Endodermal cell (in vitro differentiated cells): ENCODE measurements at regions not wholly inside any gene's neighbourhood (a gene's known extent, or its start where the extent isn't known, plus 50 kb on each side); places are given as distances from the start of the nearest gene placed in this dataset.

Experiments used
- DNase-seq: peaks from one replicate; pipeline ENCODE4 v3.0.0-alpha.2; 2017
- H3K27ac ChIP-seq: 2 replicates; pipeline ENCODE4 v1.5.1; 2013; ENCODE audit warnings: mild to moderate bottlenecking, low read depth, low read length, moderate library complexity
- H3K27me3 ChIP-seq: 2 replicates; pipeline ENCODE4 v1.6.1; 2013; ENCODE audit warnings: mild to moderate bottlenecking, low read length, moderate library complexity; ENCODE audit not compliant: insufficient read depth, control insufficient read depth, poor library complexity, severe bottlenecking
- H3K36me3 ChIP-seq: 2 replicates; pipeline ENCODE4 v1.7.0; 2013; ENCODE audit warnings: mild to moderate bottlenecking, low read length, moderate library complexity; ENCODE audit not compliant: control insufficient read depth, insufficient read depth
- H3K4me1 ChIP-seq: one replicate; pipeline ENCODE4 v1.7.0; 2013; ENCODE audit warnings: low read length; ENCODE audit not compliant: control insufficient read depth, insufficient read depth
- H3K4me3 ChIP-seq: 2 replicates; pipeline ENCODE4 v1.5.1; 2013; ENCODE audit warnings: mild to moderate bottlenecking, low read length, moderate library complexity
- H3K9ac ChIP-seq: 2 replicates; pipeline ENCODE4 v1.6.1; 2013; ENCODE audit warnings: mild to moderate bottlenecking, low read length, moderate library complexity; ENCODE audit not compliant: poor library complexity, severe bottlenecking; ENCODE audit errors: extremely low read depth
- H3K9me3 ChIP-seq: 2 replicates; pipeline ENCODE4 v1.6.1; 2013; ENCODE audit warnings: mild to moderate bottlenecking, low read length, moderate library complexity; ENCODE audit not compliant: control insufficient read depth
- H3K27ac Mint-ChIP-seq: 2 replicates; pipeline ENCODE4 v1.8.0; 2020; ENCODE audit warnings: mixed read lengths
- H3K27me3 Mint-ChIP-seq: 2 replicates; pipeline ENCODE4 v1.8.0; 2021; ENCODE audit warnings: mild to moderate bottlenecking, mixed read lengths; ENCODE audit not compliant: insufficient read depth
- H3K36me3 Mint-ChIP-seq: 2 replicates; pipeline ENCODE4 v1.8.0; 2020; ENCODE audit warnings: low read depth, mixed read lengths
- H3K4me1 Mint-ChIP-seq: 2 replicates; pipeline ENCODE4 v1.8.0; 2020; ENCODE audit warnings: mixed read lengths
- H3K4me3 Mint-ChIP-seq: 2 replicates; pipeline ENCODE4 v1.8.0; 2020; ENCODE audit warnings: mild to moderate bottlenecking, moderate library complexity, mixed read lengths
- H3K9me3 Mint-ChIP-seq: 2 replicates; pipeline ENCODE4 v1.8.0; 2020; ENCODE audit warnings: mild to moderate bottlenecking, mixed read lengths
- WGBS, 2 experiments: methylation state at CpG; one replicate each; pipeline versions ENCODE4 v1.1.5 to v1.1.7; 2013; ENCODE audit warnings: missing lambda C conversion rate in 2 of 2, mixed read lengths in 1 of 2; ENCODE audit not compliant: insufficient coverage in 1 of 2, insufficient read length in 1 of 2; 5-methylcytosine and 5-hydroxymethylcytosine counted together
- TF ChIP-seq, protein P1 (sequence below): fragments of 200-600 bp; sonication (generic); conservative IDR thresholded peaks from 2 replicates; pipeline ENCODE4 v1.5.0; 2021; ENCODE audit warnings: antibody characterized with exemption, mild to moderate bottlenecking

DNA sequence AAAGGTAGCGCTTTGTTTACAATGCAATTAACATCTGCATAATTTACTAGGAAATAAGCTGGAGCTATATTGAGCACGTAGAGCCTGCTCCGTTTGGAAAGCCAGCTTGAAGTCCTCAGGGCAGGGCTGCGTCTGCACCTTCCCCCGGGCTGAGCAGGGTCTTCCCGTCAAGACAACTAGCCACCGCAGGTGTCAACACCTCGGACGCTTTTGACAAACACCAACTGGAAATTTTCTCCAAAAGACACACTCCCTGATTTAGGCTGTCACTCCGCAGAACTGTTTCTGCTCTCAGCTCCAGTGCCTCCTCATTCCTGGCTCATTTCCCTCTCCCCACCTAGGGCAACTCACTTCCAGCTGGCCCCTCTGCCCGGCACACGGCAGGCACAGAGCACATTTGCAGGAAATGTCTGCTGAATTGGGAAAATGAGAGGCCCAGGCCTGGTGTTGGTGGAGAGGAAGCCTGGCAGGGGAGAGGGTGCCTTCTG, 170.3 kb downstream of the MAF start:
- no peaks in the 10 kb centered on the region for H3K36me3 ChIP-seq
- H3K9me3 ChIP-seq: peaks cover 12% of the 10 kb centered on the region
- no peak overlapping the region for H3K27ac Mint-ChIP-seq
- no peak overlapping the region for H3K4me3 Mint-ChIP-seq
- no peaks in the 10 kb centered on the region for H3K4me1 ChIP-seq
- H3K9ac ChIP-seq: no peak overlapping the region
- H3K36me3 Mint-ChIP-seq: no peaks in the 10 kb centered on the region
- peaks cover 18% of the 10 kb centered on the region for H3K4me1 Mint-ChIP-seq
- H3K27me3 ChIP-seq: peaks cover 7% of the 10 kb centered on the region
- H3K4me3 ChIP-seq: no peak overlapping the region
- peaks cover 19% of the 10 kb centered on the region for H3K27me3 Mint-ChIP-seq
- no peak for DNase-seq
- H3K27ac ChIP-seq: peak overlapping the region; percentile 41
- peaks cover 1% of the 10 kb centered on the region for H3K9me3 Mint-ChIP-seq
- 92 to 95% methylated on average over 8 to 12 of the region's 12 CpGs for WGBS, 2 experiments
- TF ChIP-seq, protein P1, sequence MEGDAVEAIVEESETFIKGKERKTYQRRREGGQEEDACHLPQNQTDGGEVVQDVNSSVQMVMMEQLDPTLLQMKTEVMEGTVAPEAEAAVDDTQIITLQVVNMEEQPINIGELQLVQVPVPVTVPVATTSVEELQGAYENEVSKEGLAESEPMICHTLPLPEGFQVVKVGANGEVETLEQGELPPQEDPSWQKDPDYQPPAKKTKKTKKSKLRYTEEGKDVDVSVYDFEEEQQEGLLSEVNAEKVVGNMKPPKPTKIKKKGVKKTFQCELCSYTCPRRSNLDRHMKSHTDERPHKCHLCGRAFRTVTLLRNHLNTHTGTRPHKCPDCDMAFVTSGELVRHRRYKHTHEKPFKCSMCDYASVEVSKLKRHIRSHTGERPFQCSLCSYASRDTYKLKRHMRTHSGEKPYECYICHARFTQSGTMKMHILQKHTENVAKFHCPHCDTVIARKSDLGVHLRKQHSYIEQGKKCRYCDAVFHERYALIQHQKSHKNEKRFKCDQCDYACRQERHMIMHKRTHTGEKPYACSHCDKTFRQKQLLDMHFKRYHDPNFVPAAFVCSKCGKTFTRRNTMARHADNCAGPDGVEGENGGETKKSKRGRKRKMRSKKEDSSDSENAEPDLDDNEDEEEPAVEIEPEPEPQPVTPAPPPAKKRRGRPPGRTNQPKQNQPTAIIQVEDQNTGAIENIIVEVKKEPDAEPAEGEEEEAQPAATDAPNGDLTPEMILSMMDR: no peak

DNA sequence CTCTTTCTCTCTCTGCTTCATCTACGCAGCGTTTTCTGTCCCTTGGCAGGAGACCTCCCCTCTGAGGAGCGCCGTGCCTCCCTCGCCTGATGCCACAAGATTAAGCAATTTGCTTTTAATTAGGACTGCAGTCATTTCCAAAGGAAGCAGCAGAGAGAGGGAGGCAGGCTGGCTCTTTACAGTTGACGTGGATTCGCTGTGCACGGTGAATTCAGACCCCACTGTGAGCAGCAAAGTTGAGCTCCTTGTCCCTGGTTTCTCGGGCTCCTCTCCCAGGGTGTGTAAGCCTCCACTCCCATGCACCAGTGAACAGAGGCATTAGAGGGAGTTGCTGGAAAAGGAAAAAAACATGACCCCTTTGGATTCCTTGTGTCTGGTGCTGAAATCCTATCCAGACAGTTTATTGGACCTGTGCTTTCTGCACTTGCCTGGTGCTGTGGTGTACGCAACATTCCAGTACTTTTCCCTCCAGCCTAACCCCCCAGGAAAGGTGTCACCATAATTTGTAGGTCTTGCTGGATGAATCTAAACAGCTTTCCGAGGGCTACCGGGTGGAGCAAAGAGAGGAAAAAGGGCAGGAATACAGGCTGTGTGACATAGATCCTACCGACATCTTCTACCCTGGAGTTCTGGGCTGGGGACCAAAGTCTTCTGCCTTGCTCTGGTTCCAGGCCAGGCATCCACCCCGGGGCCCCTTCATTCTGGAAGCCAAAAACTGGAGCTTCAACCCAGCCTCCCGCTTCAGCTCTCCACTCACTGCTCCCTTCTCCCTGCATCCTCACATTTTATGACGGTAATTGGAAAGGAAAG, 171.0 kb downstream of the MAF start:
- H3K9me3 Mint-ChIP-seq: peaks cover 1% of the 10 kb centered on the region
- H3K4me1 ChIP-seq: no peaks in the 10 kb centered on the region
- H3K9me3 ChIP-seq: peaks cover 12% of the 10 kb centered on the region
- H3K4me3 Mint-ChIP-seq: no peak overlapping the region
- H3K36me3 Mint-ChIP-seq: no peaks in the 10 kb centered on the region
- TF ChIP-seq, protein P1: no peak
- no peak overlapping the region for H3K9ac ChIP-seq
- H3K4me1 Mint-ChIP-seq: peaks cover 18% of the 10 kb centered on the region
- no peaks in the 10 kb centered on the region for H3K36me3 ChIP-seq
- DNase-seq: no peak
- H3K27ac ChIP-seq: peak overlapping the region; percentile 34
- H3K27ac Mint-ChIP-seq: no peak overlapping the region
- peaks cover 19% of the 10 kb centered on the region for H3K27me3 Mint-ChIP-seq
- 89 to 91% methylated on average over 8 to 16 of the region's 16 CpGs for WGBS, 2 experiments
- peaks cover 7% of the 10 kb centered on the region for H3K27me3 ChIP-seq
- no peak overlapping the region for H3K4me3 ChIP-seq

DNA sequence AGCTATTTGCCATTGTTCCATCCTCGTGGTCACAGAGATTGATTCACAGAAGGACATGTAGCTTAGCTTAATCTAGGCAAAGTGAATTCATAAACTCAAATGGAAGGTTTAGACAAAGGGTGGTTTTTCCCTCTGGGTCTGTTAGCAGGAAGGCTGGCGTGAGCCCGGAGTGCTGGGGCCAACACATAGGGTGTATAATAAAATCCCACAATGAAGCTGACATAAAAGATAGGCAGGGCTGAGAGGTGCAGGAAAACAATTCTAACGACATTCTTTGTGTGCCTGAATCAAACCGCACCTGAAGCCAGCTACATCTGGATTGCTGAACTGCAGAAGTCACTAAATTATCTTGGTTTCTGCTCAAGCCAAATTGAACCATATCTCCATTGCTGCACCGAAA, 173.9 kb downstream of the MAF start:
- Histone ChIP-seq H3K9me3 (no peaks in the 10 kb centered on the region), H3K4me1 (no peaks in the 10 kb centered on the region), H3K27ac (no peak overlapping the region), H3K36me3 (no peaks in the 10 kb centered on the region), H3K27me3 (peaks cover 7% of the 10 kb centered on the region), H3K9ac (no peak overlapping the region), H3K4me3 (no peak overlapping the region)
- H3K4me3 Mint-ChIP-seq: no peak overlapping the region
- H3K4me1 Mint-ChIP-seq: peaks cover 14% of the 10 kb centered on the region
- H3K36me3 Mint-ChIP-seq: no peaks in the 10 kb centered on the region
- no peaks in the 10 kb centered on the region for H3K9me3 Mint-ChIP-seq
- peaks cover 19% of the 10 kb centered on the region for H3K27me3 Mint-ChIP-seq
- no peak for DNase-seq
- no peak overlapping the region for H3K27ac Mint-ChIP-seq
- TF ChIP-seq, protein P1: no peak
- 92 to 97% methylated on average over 6 of the region's 6 CpGs for WGBS, 2 experiments
